ENCODE measurements at regions not wholly inside any gene's neighbourhood (a gene's known extent, or its start where the extent isn't known, plus 50 kb on each side); places are given as distances from the start of the nearest gene placed in this dataset.

DNA sequence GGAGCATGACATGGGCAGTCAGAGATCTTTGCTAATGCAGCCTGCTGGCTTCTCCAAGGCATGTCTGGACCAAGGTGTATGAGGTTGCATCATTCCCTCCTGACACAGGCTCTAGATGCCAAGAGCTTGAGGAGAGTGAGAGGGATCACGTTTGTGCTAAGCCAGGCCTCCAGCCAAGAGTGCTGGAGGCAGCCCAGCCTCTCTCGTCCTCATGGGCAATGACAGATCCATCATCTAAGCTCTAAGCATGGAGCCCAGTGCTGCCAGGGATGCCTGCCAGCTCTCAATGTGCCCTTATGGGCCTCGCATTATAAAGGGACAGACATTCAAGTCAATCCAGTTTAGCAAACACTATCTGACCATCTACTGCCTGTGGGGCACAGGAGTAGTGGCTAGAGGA, 136.3 kb upstream of the VSTM2B start:
- TF ChIP-seq, protein P1, sequence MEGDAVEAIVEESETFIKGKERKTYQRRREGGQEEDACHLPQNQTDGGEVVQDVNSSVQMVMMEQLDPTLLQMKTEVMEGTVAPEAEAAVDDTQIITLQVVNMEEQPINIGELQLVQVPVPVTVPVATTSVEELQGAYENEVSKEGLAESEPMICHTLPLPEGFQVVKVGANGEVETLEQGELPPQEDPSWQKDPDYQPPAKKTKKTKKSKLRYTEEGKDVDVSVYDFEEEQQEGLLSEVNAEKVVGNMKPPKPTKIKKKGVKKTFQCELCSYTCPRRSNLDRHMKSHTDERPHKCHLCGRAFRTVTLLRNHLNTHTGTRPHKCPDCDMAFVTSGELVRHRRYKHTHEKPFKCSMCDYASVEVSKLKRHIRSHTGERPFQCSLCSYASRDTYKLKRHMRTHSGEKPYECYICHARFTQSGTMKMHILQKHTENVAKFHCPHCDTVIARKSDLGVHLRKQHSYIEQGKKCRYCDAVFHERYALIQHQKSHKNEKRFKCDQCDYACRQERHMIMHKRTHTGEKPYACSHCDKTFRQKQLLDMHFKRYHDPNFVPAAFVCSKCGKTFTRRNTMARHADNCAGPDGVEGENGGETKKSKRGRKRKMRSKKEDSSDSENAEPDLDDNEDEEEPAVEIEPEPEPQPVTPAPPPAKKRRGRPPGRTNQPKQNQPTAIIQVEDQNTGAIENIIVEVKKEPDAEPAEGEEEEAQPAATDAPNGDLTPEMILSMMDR (IDR thresholded peaks at IDR 0.05), result no peak
- TF ChIP-seq POLR2A (IDR thresholded peaks at IDR 0.05) (no peak), POLR2AphosphoS5 (IDR thresholded peaks at IDR 0.05) (no peak)
